ENCODE measurements at regions not wholly inside any gene's neighbourhood (a gene's known extent, or its start where the extent isn't known, plus 50 kb on each side); places are given as distances from the start of the nearest gene placed in this dataset.
"Not testable (repeated sequence)": the region's sequence is repeated elsewhere in the genome, so short reads cannot be mapped to it uniquely, and the experiment has no call there.

DNA sequence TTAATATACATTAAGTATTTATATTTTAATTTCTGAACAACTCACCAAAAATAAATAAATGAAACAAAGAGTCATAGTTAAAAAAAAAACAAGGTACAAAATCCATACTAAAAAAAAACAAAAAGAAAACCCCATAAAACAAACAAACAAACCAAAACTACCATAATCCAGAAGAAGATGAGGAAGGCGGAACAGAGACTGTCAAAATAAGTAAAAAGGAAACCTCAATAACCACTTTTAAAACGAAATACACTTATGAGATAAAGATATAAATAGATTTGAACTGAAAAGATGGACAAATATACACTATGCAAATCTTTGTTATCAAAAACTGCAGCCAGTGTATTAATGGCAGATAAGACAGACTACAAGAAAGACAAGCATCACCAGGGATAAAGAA, 103.3 kb downstream of the POTEB3 start:
- POLR2A ChIA-PET (ENCODE audit: unreplicated experiment); H3K4ac ChIP-seq (ENCODE audit: low read depth, low read length); H3K56ac ChIP-seq (ENCODE audit: extremely low read depth, insufficient read depth, low read length); ATAC-seq (ENCODE audit: low read depth); H3K4me1 ChIP-seq (ENCODE audit: control insufficient read depth, insufficient read depth, low read length); H2BK120ac ChIP-seq (ENCODE audit: low read depth, low read length); dilution Hi-C loops (cut with HindIII; ENCODE audit: low sequenced_read_pairs, unreplicated experiment); in situ Hi-C loops (cut with MboI; ENCODE audit: low sequenced_read_pairs); H2AFZ ChIP-seq (replicated peaks; ENCODE audit: low read length, poor library complexity); H3K27ac ChIP-seq (ENCODE audit: insufficient read depth, low read length); BruUV-seq (replicated peaks); H4K20me1 ChIP-seq (ENCODE audit: insufficient read depth, low read length); DNase-seq; H4K8ac ChIP-seq (ENCODE audit: low read depth in 2 of 2, low read length in 2 of 2); H3K36me3 ChIP-seq (ENCODE audit: control insufficient read depth, insufficient read depth, low read length); H3K18ac ChIP-seq (ENCODE audit: low read depth, low read length); H2AK5ac ChIP-seq (ENCODE audit: low read depth, low read length); H3K4me2 ChIP-seq (ENCODE audit: low read depth, low read length); H3K27me3 ChIP-seq (ENCODE audit: control insufficient read depth, insufficient read depth, low read length); H3K14ac ChIP-seq (replicated peaks; ENCODE audit: low read depth, low read length); H2BK20ac ChIP-seq (ENCODE audit: low read depth, low read length); H3K4me3 ChIP-seq (ENCODE audit: insufficient read depth, low read depth, low read length); H3K9ac ChIP-seq (ENCODE audit: low read depth, low read length); H3K9me1 ChIP-seq (ENCODE audit: insufficient read depth, low read length); CTCF ChIA-PET; H2AK9ac ChIP-seq (replicated peaks; ENCODE audit: low read depth, low read length, poor library complexity); H3K23ac ChIP-seq (ENCODE audit: low read depth, low read length); H3K9me3 ChIP-seq (ENCODE audit: control insufficient read depth, insufficient read depth, low read length); H4K91ac ChIP-seq (ENCODE audit: insufficient read depth, low read depth, low read length); H2BK15ac ChIP-seq (ENCODE audit: low read depth, low read length); intact Hi-C loops (cut with micrococcal nuclease); H4K5ac ChIP-seq (ENCODE audit: low read depth, low read length); H3K79me1 ChIP-seq (ENCODE audit: low read depth in 1 of 2, low read length in 2 of 2); H2BK5ac ChIP-seq (ENCODE audit: low read depth, low read length, poor library complexity, severe bottlenecking): not testable (repeated sequence)
- no CpG with 5 or more reads among the region's 2 CpGs for WGBS, 2 experiments (ENCODE audit: extremely low coverage in 2 of 2, insufficient read length in 1 of 2)

DNA sequence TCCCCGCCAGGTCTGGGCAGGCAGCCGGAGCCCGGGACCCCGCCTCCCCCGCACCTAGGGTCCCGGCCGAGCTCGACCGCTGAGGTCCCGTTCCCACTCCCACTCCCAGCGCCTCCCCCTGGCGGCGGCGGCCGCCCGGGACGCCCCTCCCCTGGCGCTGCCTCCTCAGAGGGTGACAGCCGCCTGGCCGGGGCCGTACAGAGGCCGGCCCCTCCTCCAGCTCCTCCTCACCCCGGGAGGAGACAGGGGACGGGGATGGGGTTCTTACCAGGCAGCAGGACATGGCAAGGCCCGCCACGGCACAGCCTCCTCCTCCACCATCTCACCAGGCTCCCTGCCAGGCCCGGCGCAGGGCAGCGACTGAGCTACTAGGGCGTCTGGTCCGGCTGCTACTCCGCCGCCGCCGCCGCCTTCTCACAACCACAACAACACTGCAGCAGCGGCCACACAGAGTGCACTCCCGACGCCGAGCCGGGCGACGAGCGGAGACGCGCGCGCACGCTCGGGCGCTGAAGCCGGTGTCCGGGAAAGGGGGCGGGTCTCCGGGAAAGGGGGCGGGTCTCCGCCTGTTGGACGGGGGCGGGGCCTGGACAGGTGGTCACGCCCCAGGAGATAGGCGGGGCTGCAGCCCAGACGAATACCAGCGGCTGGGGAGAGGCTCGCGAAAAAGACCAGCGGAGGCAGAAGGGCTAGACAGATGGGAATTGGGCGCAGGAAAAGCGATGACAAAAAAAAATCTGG, 115.4 kb downstream of the POTEB3 start:
- H2AFZ ChIP-seq (replicated peaks; ENCODE audit: low read length, poor library complexity); dilution Hi-C loops (cut with HindIII; ENCODE audit: low sequenced_read_pairs, unreplicated experiment); H3K79me1 ChIP-seq (ENCODE audit: low read depth in 1 of 2, low read length in 2 of 2); H3K4ac ChIP-seq (ENCODE audit: low read depth, low read length); H4K91ac ChIP-seq (ENCODE audit: insufficient read depth, low read depth, low read length); CTCF ChIA-PET; H3K23ac ChIP-seq (ENCODE audit: low read depth, low read length); DNase-seq; H2BK5ac ChIP-seq (ENCODE audit: low read depth, low read length, poor library complexity, severe bottlenecking); H3K18ac ChIP-seq (ENCODE audit: low read depth, low read length); H3K4me2 ChIP-seq (ENCODE audit: low read depth, low read length); H3K9me1 ChIP-seq (ENCODE audit: insufficient read depth, low read length); ATAC-seq (ENCODE audit: low read depth); intact Hi-C loops (cut with micrococcal nuclease); H2BK15ac ChIP-seq (ENCODE audit: low read depth, low read length); H3K27me3 ChIP-seq (ENCODE audit: control insufficient read depth, insufficient read depth, low read length); H3K4me1 ChIP-seq (ENCODE audit: control insufficient read depth, insufficient read depth, low read length); H4K5ac ChIP-seq (ENCODE audit: low read depth, low read length); H2AK9ac ChIP-seq (replicated peaks; ENCODE audit: low read depth, low read length, poor library complexity); H3K27ac ChIP-seq (ENCODE audit: insufficient read depth, low read length); H3K56ac ChIP-seq (ENCODE audit: extremely low read depth, insufficient read depth, low read length); H3K14ac ChIP-seq (replicated peaks; ENCODE audit: low read depth, low read length); POLR2A ChIA-PET (ENCODE audit: unreplicated experiment); H3K9ac ChIP-seq (ENCODE audit: low read depth, low read length); H3K36me3 ChIP-seq (ENCODE audit: control insufficient read depth, insufficient read depth, low read length); in situ Hi-C loops (cut with MboI; ENCODE audit: low sequenced_read_pairs); H3K9me3 ChIP-seq (ENCODE audit: control insufficient read depth, insufficient read depth, low read length); H2BK120ac ChIP-seq (ENCODE audit: low read depth, low read length); H3K4me3 ChIP-seq (ENCODE audit: insufficient read depth, low read depth, low read length); H2AK5ac ChIP-seq (ENCODE audit: low read depth, low read length); H4K8ac ChIP-seq (ENCODE audit: low read depth in 2 of 2, low read length in 2 of 2); H4K20me1 ChIP-seq (ENCODE audit: insufficient read depth, low read length); H2BK20ac ChIP-seq (ENCODE audit: low read depth, low read length); BruUV-seq (replicated peaks): not testable (repeated sequence)
- WGBS, 2 experiments (ENCODE audit: extremely low coverage in 2 of 2, insufficient read length in 1 of 2), result no CpG with 5 or more reads among the region's 68 CpGs
